Liver (tissue), 8 donors: ENCODE measurements at regions not wholly inside any gene's neighbourhood (a gene's known extent, or its start where the extent isn't known, plus 50 kb on each side); places are given as distances from the start of the nearest gene placed in this dataset.

Experiments used
- DNase-seq: peaks from one replicate; pipeline ENCODE4 v3.0.0-alpha.2; 2017; ENCODE audit warnings: low spot score
- H3K27ac ChIP-seq, 2 donors: one replicate each; pipeline ENCODE4 v1.7.0; 2013; ENCODE audit warnings: inconsistent platforms in 2 of 2, low read length in 2 of 2, control low read depth in 1 of 2, low read depth in 1 of 2, mild to moderate bottlenecking in 1 of 2
- H3K27me3 ChIP-seq, 4 donors: one replicate each; pipeline versions ENCODE4 v1.6.1 to v1.7.0; 2013; ENCODE audit warnings: low read length in 3 of 4, inconsistent platforms in 1 of 4, mild to moderate bottlenecking in 1 of 4, moderate library complexity in 1 of 4; ENCODE audit not compliant: control insufficient read depth in 4 of 4, insufficient read depth in 4 of 4
- H3K36me3 ChIP-seq, 4 donors: one replicate each; pipeline versions ENCODE4 v1.6.1 to v1.7.0; 2013; ENCODE audit warnings: low read length in 3 of 4, mild to moderate bottlenecking in 3 of 4, low read depth in 1 of 4, moderate library complexity in 1 of 4; ENCODE audit not compliant: control insufficient read depth in 4 of 4, insufficient read depth in 3 of 4
- H3K4me1 ChIP-seq, 4 donors: one replicate each; pipeline versions ENCODE4 v1.6.1 to v1.7.0; 2013; ENCODE audit warnings: low read length in 3 of 4, mild to moderate bottlenecking in 3 of 4, moderate library complexity in 1 of 4; ENCODE audit not compliant: control insufficient read depth in 4 of 4, insufficient read depth in 4 of 4
- H3K4me3 ChIP-seq, 3 donors: one replicate each; pipeline versions ENCODE4 v1.6.1 to v1.7.0; 2013; ENCODE audit warnings: low read length in 3 of 3, control low read depth in 1 of 3, low read depth in 1 of 3, mild to moderate bottlenecking in 1 of 3
- H3K9ac ChIP-seq, 2 donors: one replicate each; pipeline ENCODE4 v1.7.0; 2013; ENCODE audit warnings: low read length in 2 of 2, mild to moderate bottlenecking in 2 of 2, moderate library complexity in 2 of 2, control low read depth in 1 of 2, low read depth in 1 of 2
- H3K9me3 ChIP-seq, 4 donors: one replicate each; pipeline versions ENCODE4 v1.6.1 to v1.7.0; 2013; ENCODE audit warnings: low read length in 3 of 4; ENCODE audit not compliant: control insufficient read depth in 4 of 4
- ATF3 ChIP-seq: IDR thresholded peaks from 2 replicates; pipeline ENCODE4 v1.6.1; 2016; ENCODE audit warnings: antibody characterized with exemption
- CTCF ChIP-seq: fragments of 150-350 bp; IDR thresholded peaks from 2 replicates; pipeline ENCODE4 v1.5.1; 2017; ENCODE audit warnings: improper control_type of control experiment, low read depth, low read length; ENCODE audit not compliant: missing input control
- EGR1 ChIP-seq, 2 donors: IDR thresholded peaks; 2 replicates each; pipeline ENCODE4 v1.6.1; 2016 to 2018; ENCODE audit warnings: antibody characterized with exemption in 2 of 2, low read depth in 2 of 2
- FOXA1 ChIP-seq: IDR thresholded peaks from 2 replicates; pipeline ENCODE4 v1.6.1; 2016; ENCODE audit warnings: antibody characterized with exemption
- FOXA2 ChIP-seq: IDR thresholded peaks from 2 replicates; pipeline ENCODE4 v1.6.1; 2016; ENCODE audit warnings: antibody characterized with exemption
- MAX ChIP-seq: IDR thresholded peaks from 2 replicates; pipeline ENCODE4 v1.6.1; 2016; ENCODE audit warnings: antibody characterized with exemption
- NR2F2 ChIP-seq: IDR thresholded peaks from 2 replicates; pipeline ENCODE4 v1.6.1; 2016; ENCODE audit warnings: antibody characterized with exemption
- TAF1 ChIP-seq: conservative IDR thresholded peaks from 2 replicates; pipeline ENCODE4 v1.6.1; 2016; ENCODE audit warnings: antibody characterized with exemption, mild to moderate bottlenecking
- YY1 ChIP-seq: IDR thresholded peaks from 2 replicates; pipeline ENCODE4 v1.6.1; 2016; ENCODE audit warnings: antibody characterized with exemption, mild to moderate bottlenecking
- WGBS: extraction: QIAGEN DNeasy Blood & Tissue Kit; methylation state at CpG from one replicate; pipeline ENCODE4 v1.1.7; 2013; 5-methylcytosine and 5-hydroxymethylcytosine counted together
- donor health status: healthy.
- donor health status: healthy.
- donor health status: healthy.
- donor health status: healthy.
- donor health status: healthy.

GRCh38 chr2:30368258-30368657, 78.8 kb upstream of the LCLAT1 start:
- no peak for DNase-seq
- Histone ChIP-seq H3K27ac (no peak overlapping the region), H3K36me3 (no peaks in the 10 kb centered on the region), H3K4me3 (no peak overlapping the region), H3K27me3 (peaks cover 0 to 5% (median 0%) of the 10 kb centered on the region in 4 donors), H3K9me3 (no peaks in the 10 kb centered on the region), H3K4me1 (no peaks in the 10 kb centered on the region), H3K9ac (no peak overlapping the region)
- TF ChIP-seq EGR1 (IDR thresholded peaks at IDR 0.05; ENCODE audit: low read depth in 2 of 2) (no peak), NR2F2 (peak; percentile 59)
- 88% methylated on average over 5 of the region's 5 CpGs for WGBS

- Histone ChIP-seq H3K9me3 (no peaks in the 10 kb centered on the region), H3K36me3 (no peaks in the 10 kb centered on the region), H3K4me3 (no peak overlapping the region), H3K27ac (no peak overlapping the region), H3K4me1 (no peaks in the 10 kb centered on the region), H3K9ac (no peak overlapping the region), H3K27me3 (peaks cover 0 to 5% (median 0%) of the 10 kb centered on the region in 4 donors)
- DNase-seq = no peak
- TF ChIP-seq FOXA2 = no peak
- TF ChIP-seq FOXA1 = no peak
- TF ChIP-seq YY1 = no peak
- no peak for TF ChIP-seq MAX
- 87% methylated on average over 2 of the region's 2 CpGs for WGBS
Measured at GRCh38 chr2:30371028-30371689, 75.9 kb upstream of the LCLAT1 start.

GRCh38 chr2:30371772-30372373, 75.2 kb upstream of the LCLAT1 start:
- H3K9me3 ChIP-seq = no peaks in the 10 kb centered on the region
- TF ChIP-seq ATF3 = no peak
- no peak for TF ChIP-seq CTCF
- WGBS = 71% methylated on average over 6 of the region's 6 CpGs
- no peaks in the 10 kb centered on the region for H3K4me1 ChIP-seq
- H3K27me3 ChIP-seq = peaks cover 0 to 3% (median 0%) of the 10 kb centered on the region in 4 donors
- DNase-seq = no peak
- no peak overlapping the region for H3K9ac ChIP-seq
- no peak overlapping the region for H3K27ac ChIP-seq
- no peaks in the 10 kb centered on the region for H3K36me3 ChIP-seq
- no peak overlapping the region for H3K4me3 ChIP-seq

GRCh38 chr2:30372826-30373225, 74.2 kb upstream of the LCLAT1 start:
- H3K9ac ChIP-seq = no peak overlapping the region
- no peaks in the 10 kb centered on the region for H3K36me3 ChIP-seq
- H3K4me3 ChIP-seq = no peak overlapping the region
- no peak for DNase-seq
- H3K9me3 ChIP-seq = no peaks in the 10 kb centered on the region
- no peak for TF ChIP-seq TAF1
- H3K4me1 ChIP-seq = no peaks in the 10 kb centered on the region
- H3K27ac ChIP-seq = no peak overlapping the region
- H3K27me3 ChIP-seq = peaks cover 0 to 3% (median 0%) of the 10 kb centered on the region in 4 donors
